PFSK-1 (cell line): ENCODE measurements at regions not wholly inside any gene's neighbourhood (a gene's known extent, or its start where the extent isn't known, plus 50 kb on each side); places are given as distances from the start of the nearest gene placed in this dataset.

Experiments used
- FOXP2 ChIP-seq: optimal IDR thresholded peaks from 2 replicates; pipeline ENCODE3; 2011; ENCODE audit warnings: borderline replicate concordance, control low read depth, inconsistent platforms; ENCODE audit not compliant: insufficient read depth; ENCODE audit errors: extremely low read length, extremely low read depth
- POLR2AphosphoS5 ChIP-seq: IDR thresholded peaks from 2 replicates; pipeline ENCODE4 v1.6.1; 2012; ENCODE audit warnings: low read depth, mild to moderate bottlenecking, control low read depth, low read length, moderate library complexity
- SIN3A ChIP-seq: IDR thresholded peaks from 2 replicates; pipeline ENCODE4 v1.6.1; 2012; ENCODE audit warnings: mild to moderate bottlenecking, low read length, moderate library complexity, borderline replicate concordance; ENCODE audit not compliant: insufficient read depth
- TAF1 ChIP-seq: IDR thresholded peaks from 2 replicates; pipeline ENCODE4 v1.6.1; 2012; ENCODE audit warnings: low read length, control low read depth, borderline replicate concordance; ENCODE audit not compliant: insufficient read depth
- TF ChIP-seq, protein P1 (sequence below), 2 experiments: IDR thresholded peaks; 2 replicates each; pipeline versions ENCODE4 v1.6.1 to v1.8.0; 2011 to 2012; ENCODE audit warnings: low read depth in 2 of 2, low read length in 2 of 2, control low read depth in 1 of 2, inconsistent platforms in 1 of 2, mild to moderate bottlenecking in 1 of 2, moderate library complexity in 1 of 2; ENCODE audit not compliant: insufficient read depth in 1 of 2

DNA sequence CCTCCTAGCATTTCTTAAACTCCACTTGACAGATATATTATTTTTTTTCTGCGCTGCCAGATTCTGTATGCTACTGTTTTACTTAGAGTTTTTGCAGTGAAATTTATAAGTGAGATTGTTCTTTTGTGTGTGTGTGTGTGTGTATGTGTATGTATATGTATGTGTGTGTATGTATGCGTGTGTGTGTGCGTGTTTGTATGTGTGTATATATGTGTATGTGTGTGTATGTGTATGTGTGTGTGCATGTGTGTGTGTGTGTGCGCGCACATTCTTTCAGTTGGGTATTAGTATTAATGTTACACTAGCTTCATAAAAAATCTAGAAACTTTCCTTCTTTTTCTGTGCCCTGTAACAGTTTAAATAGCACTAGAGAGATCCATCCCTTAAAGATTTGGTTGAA, 152.6 kb upstream of the CSF3R start:
- TF ChIP-seq, protein P1, sequence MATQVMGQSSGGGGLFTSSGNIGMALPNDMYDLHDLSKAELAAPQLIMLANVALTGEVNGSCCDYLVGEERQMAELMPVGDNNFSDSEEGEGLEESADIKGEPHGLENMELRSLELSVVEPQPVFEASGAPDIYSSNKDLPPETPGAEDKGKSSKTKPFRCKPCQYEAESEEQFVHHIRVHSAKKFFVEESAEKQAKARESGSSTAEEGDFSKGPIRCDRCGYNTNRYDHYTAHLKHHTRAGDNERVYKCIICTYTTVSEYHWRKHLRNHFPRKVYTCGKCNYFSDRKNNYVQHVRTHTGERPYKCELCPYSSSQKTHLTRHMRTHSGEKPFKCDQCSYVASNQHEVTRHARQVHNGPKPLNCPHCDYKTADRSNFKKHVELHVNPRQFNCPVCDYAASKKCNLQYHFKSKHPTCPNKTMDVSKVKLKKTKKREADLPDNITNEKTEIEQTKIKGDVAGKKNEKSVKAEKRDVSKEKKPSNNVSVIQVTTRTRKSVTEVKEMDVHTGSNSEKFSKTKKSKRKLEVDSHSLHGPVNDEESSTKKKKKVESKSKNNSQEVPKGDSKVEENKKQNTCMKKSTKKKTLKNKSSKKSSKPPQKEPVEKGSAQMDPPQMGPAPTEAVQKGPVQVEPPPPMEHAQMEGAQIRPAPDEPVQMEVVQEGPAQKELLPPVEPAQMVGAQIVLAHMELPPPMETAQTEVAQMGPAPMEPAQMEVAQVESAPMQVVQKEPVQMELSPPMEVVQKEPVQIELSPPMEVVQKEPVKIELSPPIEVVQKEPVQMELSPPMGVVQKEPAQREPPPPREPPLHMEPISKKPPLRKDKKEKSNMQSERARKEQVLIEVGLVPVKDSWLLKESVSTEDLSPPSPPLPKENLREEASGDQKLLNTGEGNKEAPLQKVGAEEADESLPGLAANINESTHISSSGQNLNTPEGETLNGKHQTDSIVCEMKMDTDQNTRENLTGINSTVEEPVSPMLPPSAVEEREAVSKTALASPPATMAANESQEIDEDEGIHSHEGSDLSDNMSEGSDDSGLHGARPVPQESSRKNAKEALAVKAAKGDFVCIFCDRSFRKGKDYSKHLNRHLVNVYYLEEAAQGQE (IDR thresholded peaks at IDR 0.05; ENCODE audit: insufficient read depth in 1 of 2, low read depth in 2 of 2, low read length in 2 of 2): no peak
- TF ChIP-seq FOXP2 (no peak), POLR2AphosphoS5 (no peak), TAF1 (no peak), SIN3A (no peak)

DNA sequence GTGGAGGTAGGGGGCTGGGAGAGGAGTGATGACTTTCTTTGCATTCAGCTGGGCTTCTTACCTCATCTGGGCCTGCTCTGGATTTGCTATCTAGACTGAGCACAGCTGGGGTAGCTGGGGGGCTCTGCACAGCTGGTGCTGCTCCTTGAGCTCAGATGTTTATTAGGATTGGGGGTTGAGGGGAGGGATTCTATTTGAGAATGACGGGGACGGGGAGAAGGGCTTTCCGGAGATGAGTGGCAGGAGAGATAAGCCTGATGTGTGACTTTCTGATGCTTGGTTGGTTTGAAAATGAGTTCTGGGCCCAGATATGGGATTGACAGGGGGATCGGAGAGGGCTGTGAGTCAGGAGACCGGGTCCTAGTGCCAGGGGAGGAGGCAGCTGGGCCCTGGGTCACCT, 146.1 kb upstream of the CSF3R start:
- TF ChIP-seq, protein P1 (IDR thresholded peaks at IDR 0.05; ENCODE audit: insufficient read depth in 1 of 2, low read depth in 2 of 2, low read length in 2 of 2): no peak
- TF ChIP-seq SIN3A: no peak

DNA sequence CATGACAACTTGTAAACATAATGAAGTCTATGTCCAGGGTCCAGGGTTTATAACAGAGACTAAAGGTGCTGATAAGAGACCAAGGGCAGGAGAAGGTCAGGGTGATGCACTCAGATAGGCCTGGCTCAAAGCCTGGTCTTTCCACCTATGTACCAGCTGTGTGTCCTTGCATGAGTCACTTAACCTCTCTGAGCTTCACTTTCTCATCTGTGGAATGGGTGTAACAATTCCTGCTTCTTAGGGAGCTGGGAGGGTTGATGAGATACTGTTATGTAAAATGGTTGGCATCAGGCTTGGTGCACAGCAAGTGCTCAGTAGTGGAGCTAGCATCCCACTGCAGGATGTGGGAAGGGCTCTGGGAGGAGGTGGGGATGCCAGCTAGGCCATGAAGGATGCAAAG, 143.7 kb upstream of the CSF3R start:
- TF ChIP-seq, protein P1 (IDR thresholded peaks at IDR 0.05; ENCODE audit: insufficient read depth in 1 of 2, low read depth in 2 of 2, low read length in 2 of 2): no peak
- TF ChIP-seq FOXP2 (no peak), SIN3A (no peak), POLR2AphosphoS5 (no peak), TAF1 (no peak)

DNA sequence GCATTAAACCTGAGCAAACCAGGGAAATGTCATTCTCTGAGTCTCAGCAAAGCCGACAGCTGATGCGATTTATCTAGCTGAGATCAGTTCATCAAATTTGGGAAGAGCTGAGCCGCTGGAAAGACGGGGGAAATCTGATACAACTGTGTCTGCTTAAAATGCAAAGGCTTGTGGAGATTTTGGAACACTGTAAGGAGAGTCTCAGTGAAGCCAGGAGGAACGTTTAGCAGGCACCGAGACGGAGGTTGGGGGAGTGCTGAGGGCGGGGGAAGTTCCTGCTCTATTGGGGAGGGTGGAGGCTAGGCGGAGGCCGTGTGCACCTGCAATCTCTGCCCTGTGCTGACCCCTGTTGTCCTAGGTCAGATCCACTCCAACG, 143.2 kb upstream of the CSF3R start:
- TF ChIP-seq FOXP2 (no peak), TAF1 (no peak), SIN3A (no peak), POLR2AphosphoS5 (no peak)
- TF ChIP-seq, protein P1 (IDR thresholded peaks at IDR 0.05; ENCODE audit: insufficient read depth in 1 of 2, low read depth in 2 of 2, low read length in 2 of 2): no peak

DNA sequence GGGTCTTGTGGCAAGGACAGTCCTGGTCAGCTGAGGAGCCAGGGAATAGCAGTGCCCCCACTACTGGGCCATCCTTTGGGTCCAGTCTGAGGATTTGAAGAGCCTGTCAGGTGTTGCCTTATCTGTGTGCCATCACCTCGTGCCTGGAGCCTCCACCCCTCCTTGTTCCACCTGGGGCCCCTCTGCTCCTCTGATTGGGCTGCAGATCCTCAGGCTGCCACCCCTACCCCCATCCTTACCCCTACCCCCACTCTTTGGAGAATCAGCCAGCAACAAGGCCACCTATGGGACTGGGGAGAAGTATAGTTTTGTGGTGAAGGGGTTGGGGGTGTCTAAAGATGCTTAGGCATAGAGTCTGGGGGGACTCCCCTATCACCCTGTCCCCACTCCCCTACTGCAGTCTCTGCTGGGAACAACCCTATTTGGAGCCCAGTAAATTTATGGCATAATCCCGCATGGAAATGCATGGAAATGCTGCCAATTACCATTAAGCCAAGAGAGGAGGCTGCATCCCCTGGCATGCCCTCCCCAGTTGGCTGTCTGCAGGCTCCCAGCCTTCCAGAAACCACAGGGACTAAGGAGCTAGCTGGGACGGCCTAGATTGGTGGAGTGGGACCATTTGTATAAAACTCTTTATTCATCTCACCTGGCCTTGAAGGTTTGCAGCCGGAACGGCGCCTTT, 142.7 kb upstream of the CSF3R start:
- no peak for TF ChIP-seq SIN3A
- TF ChIP-seq, protein P1 (IDR thresholded peaks at IDR 0.05; ENCODE audit: insufficient read depth in 1 of 2, low read depth in 2 of 2, low read length in 2 of 2): no peak
- no peak for TF ChIP-seq TAF1
- no peak for TF ChIP-seq POLR2AphosphoS5
- TF ChIP-seq FOXP2: no peak
